HUES64 (cell line): ENCODE measurements at regions not wholly inside any gene's neighbourhood (a gene's known extent, or its start where the extent isn't known, plus 50 kb on each side); places are given as distances from the start of the nearest gene placed in this dataset.
"Not testable (repeated sequence)": the region's sequence is repeated elsewhere in the genome, so short reads cannot be mapped to it uniquely, and the experiment has no call there.

ENCODE experiments used
- H3K27ac ChIP-seq: 2 replicates; pipeline ENCODE4 v1.7.0; 2013; ENCODE audit warnings: low read depth, low read length, inconsistent platforms
- H3K27me3 ChIP-seq: 2 replicates; pipeline ENCODE4 v1.6.1; 2013; ENCODE audit warnings: mild to moderate bottlenecking, low read length; ENCODE audit not compliant: insufficient read depth
- H3K36me3 ChIP-seq: 2 replicates; pipeline ENCODE4 v1.6.1; 2013; ENCODE audit warnings: mild to moderate bottlenecking, low read length; ENCODE audit not compliant: insufficient read depth
- H3K4me1 ChIP-seq: 2 replicates; pipeline ENCODE4 v1.6.1; 2013; ENCODE audit warnings: mild to moderate bottlenecking, low read length, moderate library complexity; ENCODE audit not compliant: insufficient read depth
- H3K4me3 ChIP-seq: 2 replicates; pipeline ENCODE4 v1.5.1; 2013; ENCODE audit warnings: mild to moderate bottlenecking, low read length, moderate library complexity
- H3K9ac ChIP-seq: 2 replicates; pipeline ENCODE4 v1.6.1; 2013; ENCODE audit warnings: mild to moderate bottlenecking, low read depth, low read length
- H3K9me3 ChIP-seq: 2 replicates; pipeline ENCODE4 v1.6.1; 2013; ENCODE audit warnings: low read depth, low read length; ENCODE audit not compliant: insufficient read depth
- WGBS: fragments of 150-250, 120-280 bp; methylation state at CpG from one replicate; pipeline ENCODE4 v1.1.7; 2013; ENCODE audit warnings: missing lambda C conversion rate; 5-methylcytosine and 5-hydroxymethylcytosine counted together

- no peaks in the 10 kb centered on the region for H3K4me1 ChIP-seq
- no peak overlapping the region for H3K4me3 ChIP-seq
- H3K27me3 ChIP-seq, result no peaks in the 10 kb centered on the region
- H3K36me3 ChIP-seq, result no peaks in the 10 kb centered on the region
- H3K9me3 ChIP-seq, result peaks cover 12% of the 10 kb centered on the region
- no peak overlapping the region for H3K27ac ChIP-seq
- WGBS, result 92% methylated on average over 5 of the region's 5 CpGs
- H3K9ac ChIP-seq, result no peak overlapping the region
Measured at GRCh38 chr4:31187979-31188378, 467.8 kb downstream of the PCDH7 start.

- Histone ChIP-seq H3K9me3 (peaks cover 9% of the 10 kb centered on the region), H3K9ac (no peak overlapping the region), H3K36me3 (no peaks in the 10 kb centered on the region), H3K27ac (no peak overlapping the region), H3K27me3 (no peaks in the 10 kb centered on the region), H3K4me3 (no peak overlapping the region), H3K4me1 (no peaks in the 10 kb centered on the region)
- whole genome bisulfite sequencing, result 100% methylated on average over 1 of the region's 1 CpG
Measured at GRCh38 chr4:31189938-31190337, 469.8 kb downstream of the PCDH7 start.

DNA sequence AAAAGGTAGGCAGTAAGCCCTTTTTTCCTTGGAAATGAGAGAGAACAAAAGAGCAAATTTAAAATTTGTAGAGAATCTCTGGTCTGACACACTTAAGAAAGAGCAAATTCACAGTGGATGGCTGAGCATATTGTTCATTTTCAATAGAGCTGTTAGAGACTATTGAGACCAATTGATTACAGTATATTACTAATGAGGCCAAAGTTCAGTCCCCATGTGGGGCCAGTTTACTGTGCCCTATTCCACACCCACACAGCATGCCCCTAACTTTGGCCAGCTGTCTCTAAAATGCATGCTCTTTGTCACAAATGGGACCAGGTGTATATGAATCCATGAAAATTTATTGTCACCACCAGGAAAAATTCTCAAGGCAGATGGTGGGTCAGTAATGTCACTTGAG, 470.5 kb downstream of the PCDH7 start:
- no peak overlapping the region for H3K27ac ChIP-seq
- H3K9ac ChIP-seq, result no peak overlapping the region
- H3K36me3 ChIP-seq, result no peaks in the 10 kb centered on the region
- H3K4me1 ChIP-seq, result no peaks in the 10 kb centered on the region
- H3K4me3 ChIP-seq, result no peak overlapping the region
- peaks cover 4% of the 10 kb centered on the region for H3K9me3 ChIP-seq
- no peaks in the 10 kb centered on the region for H3K27me3 ChIP-seq

DNA sequence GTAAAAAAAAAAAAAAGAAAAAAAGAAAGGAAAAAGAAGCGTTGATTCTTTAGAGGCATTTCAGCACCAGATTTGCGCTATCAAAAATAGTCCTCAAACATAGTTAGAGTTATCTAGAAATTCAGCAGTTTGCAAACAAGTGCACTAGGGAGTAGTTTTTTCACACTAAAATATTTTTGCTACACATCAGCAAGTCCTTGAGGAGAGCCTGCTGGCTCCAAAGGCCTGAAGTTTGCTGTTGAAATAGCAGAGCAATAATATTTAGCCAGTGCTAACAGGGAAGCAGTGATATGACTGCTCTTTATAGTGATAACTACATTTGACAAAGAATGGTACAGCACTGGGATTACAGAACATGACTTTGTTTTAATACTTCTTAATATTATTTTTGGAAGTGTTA, 472.2 kb downstream of the PCDH7 start:
- Histone ChIP-seq H3K27me3 (no peaks in the 10 kb centered on the region), H3K4me3 (no peak overlapping the region), H3K36me3 (no peaks in the 10 kb centered on the region), H3K27ac (no peak overlapping the region), H3K4me1 (no peaks in the 10 kb centered on the region), H3K9ac (no peak overlapping the region), H3K9me3 (no peaks in the 10 kb centered on the region)
- WGBS, result 100% methylated on average over 2 of the region's 2 CpGs

DNA sequence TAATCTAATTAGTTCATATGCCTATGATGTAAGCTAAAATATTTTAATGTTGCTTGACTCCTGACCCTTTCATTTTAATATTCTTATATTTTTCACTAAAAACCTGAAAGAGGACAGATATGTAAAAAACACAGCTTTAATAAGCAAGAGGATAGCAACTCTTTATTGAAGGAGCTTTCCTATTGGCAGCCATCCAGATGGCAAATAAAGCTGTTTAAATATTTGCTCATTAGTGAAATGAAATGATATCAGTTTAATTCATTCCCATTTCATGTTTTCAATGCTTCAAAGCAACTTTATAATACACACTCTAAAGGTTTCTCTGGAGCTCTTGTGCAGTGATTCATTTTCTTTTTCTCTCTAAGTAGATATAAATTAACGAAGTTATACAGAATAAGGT, 473.4 kb downstream of the PCDH7 start:
- Histone ChIP-seq H3K4me3 (no peak overlapping the region), H3K27ac (no peak overlapping the region), H3K4me1 (no peaks in the 10 kb centered on the region), H3K9ac (no peak overlapping the region), H3K36me3 (no peaks in the 10 kb centered on the region), H3K27me3 (no peaks in the 10 kb centered on the region), H3K9me3 (0 out of 2 replicates have a peak, but pooled peaks cover 3% of the 10 kb centered on the region)
- 100% methylated on average over 1 of the region's 1 CpG for WGBS

GRCh38 chr4:31194823-31195222, 474.7 kb downstream of the PCDH7 start:
- Histone ChIP-seq H3K27me3 (no peaks in the 10 kb centered on the region), H3K9me3 (peaks cover 12% of the 10 kb centered on the region), H3K9ac (no peak overlapping the region), H3K4me3 (no peak overlapping the region), H3K27ac (no peak overlapping the region), H3K4me1 (no peaks in the 10 kb centered on the region), H3K36me3 (no peaks in the 10 kb centered on the region)
- 89% methylated on average over 3 of the region's 3 CpGs for WGBS

- H3K27ac ChIP-seq, result no peak overlapping the region
- no peak overlapping the region for H3K9ac ChIP-seq
- H3K4me1 ChIP-seq, result no peaks in the 10 kb centered on the region
- no peaks in the 10 kb centered on the region for H3K27me3 ChIP-seq
- 94% methylated on average over 5 of the region's 5 CpGs for WGBS
- H3K4me3 ChIP-seq, result no peak overlapping the region
- peaks cover 25% of the 10 kb centered on the region for H3K9me3 ChIP-seq
- H3K36me3 ChIP-seq, result no peaks in the 10 kb centered on the region
Measured at GRCh38 chr4:31199644-31200043, 479.5 kb downstream of the PCDH7 start.

- not testable (repeated sequence) for H3K4me3 ChIP-seq, H3K27ac ChIP-seq, H3K4me1 ChIP-seq, H3K27me3 ChIP-seq, H3K36me3 ChIP-seq, H3K9ac ChIP-seq
- peaks cover 25% of the 10 kb centered on the region for H3K9me3 ChIP-seq
- 92% methylated on average over 9 of the region's 9 CpGs for WGBS
Measured at GRCh38 chr4:31202054-31202453, 481.9 kb downstream of the PCDH7 start.

DNA sequence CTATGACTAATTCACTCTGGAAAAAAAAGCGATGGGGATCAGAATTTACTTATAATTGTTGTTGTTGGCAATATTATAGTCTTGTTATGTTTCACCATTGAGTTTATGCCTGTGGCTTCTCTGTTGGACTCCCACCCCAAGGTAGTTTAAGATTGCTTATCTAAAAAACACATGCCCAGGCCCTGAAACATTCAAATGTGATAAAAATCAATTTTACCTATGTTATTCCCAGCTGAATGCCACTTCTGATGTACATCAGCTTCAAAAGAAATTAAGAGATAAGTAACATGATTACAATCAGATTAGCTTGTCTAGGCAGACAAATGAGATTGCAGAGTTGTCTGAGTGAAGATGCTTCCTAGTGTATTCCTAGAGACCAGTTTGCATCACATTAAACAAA, 484.7 kb downstream of the PCDH7 start:
- Histone ChIP-seq H3K9me3 (peaks cover 13% of the 10 kb centered on the region; the same call in 1 of the 2 replicates), H3K4me3 (no peak overlapping the region), H3K27ac (no peak overlapping the region), H3K9ac (no peak overlapping the region), H3K36me3 (no peaks in the 10 kb centered on the region), H3K4me1 (peaks cover 3% of the 10 kb centered on the region; the same call in 1 of the 2 replicates), H3K27me3 (no peaks in the 10 kb centered on the region)
- 82% methylated on average over 1 of the region's 1 CpG for WGBS

DNA sequence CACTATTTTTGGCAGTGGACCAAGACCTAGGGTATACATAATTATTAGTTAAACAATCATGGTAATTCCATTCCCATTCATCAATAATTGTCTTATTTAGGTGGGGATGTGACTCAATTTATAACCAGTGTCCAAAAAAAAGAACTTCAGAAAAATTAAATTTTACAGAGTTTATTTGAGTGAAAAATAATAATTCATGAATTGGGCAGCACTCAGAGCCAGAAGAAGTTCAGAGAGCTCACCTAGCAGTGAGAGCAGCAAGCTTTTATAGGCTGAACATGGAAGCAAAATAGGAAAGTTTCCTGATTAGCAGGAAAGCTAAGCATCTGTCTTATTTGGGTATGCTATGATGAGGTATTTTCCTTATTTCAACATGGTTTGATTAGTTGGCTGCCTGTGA, 500.8 kb downstream of the PCDH7 start:
- Histone ChIP-seq H3K9ac (no peak overlapping the region), H3K27ac (no peak overlapping the region), H3K4me1 (no peaks in the 10 kb centered on the region), H3K9me3 (no peaks in the 10 kb centered on the region; the same call in 1 of the 2 replicates), H3K36me3 (no peaks in the 10 kb centered on the region), H3K4me3 (no peak overlapping the region), H3K27me3 (no peaks in the 10 kb centered on the region)

GRCh38 chr4:31228068-31228467, 507.9 kb downstream of the PCDH7 start:
- WGBS, result 88% methylated on average over 4 of the region's 4 CpGs
- H3K36me3 ChIP-seq, result no peaks in the 10 kb centered on the region

DNA sequence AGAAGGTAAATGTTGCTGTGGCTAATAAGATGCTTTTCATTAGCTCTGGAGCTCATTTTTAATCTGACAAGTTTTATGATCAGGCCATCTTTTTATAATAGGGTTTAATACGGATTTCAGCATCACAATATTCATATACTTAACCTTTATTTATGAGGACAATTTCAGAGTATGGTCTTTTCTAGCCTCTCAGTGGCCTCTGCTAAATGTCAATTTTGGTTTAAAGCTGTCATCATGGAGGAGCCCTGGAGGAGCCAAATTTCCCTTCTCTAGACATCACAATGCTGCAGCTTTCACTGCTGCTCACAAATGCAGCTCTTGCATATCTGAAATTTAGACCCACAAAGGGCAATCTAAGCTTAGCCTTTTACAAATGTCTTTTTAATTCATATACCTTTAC, 510.4 kb downstream of the PCDH7 start:
- Histone ChIP-seq H3K9ac (no peak overlapping the region), H3K27ac (no peak overlapping the region), H3K4me1 (no peaks in the 10 kb centered on the region), H3K9me3 (no peaks in the 10 kb centered on the region), H3K4me3 (no peak overlapping the region), H3K36me3 (no peaks in the 10 kb centered on the region), H3K27me3 (no peaks in the 10 kb centered on the region)
- 100% methylated on average over 1 of the region's 1 CpG for WGBS

More at GRCh38 chr4:31228068-31228467, 507.9 kb downstream of the PCDH7 start:
- no peak overlapping the region for H3K9ac ChIP-seq
- H3K27ac ChIP-seq, result no peak overlapping the region
- H3K4me3 ChIP-seq, result no peak overlapping the region
- H3K27me3 ChIP-seq, result no peaks in the 10 kb centered on the region
- no peaks in the 10 kb centered on the region for H3K4me1 ChIP-seq
- H3K9me3 ChIP-seq, result no peaks in the 10 kb centered on the region
